GM19240 (cell line): ENCODE measurements at regions not wholly inside any gene's neighbourhood (a gene's known extent, or its start where the extent isn't known, plus 50 kb on each side); places are given as distances from the start of the nearest gene placed in this dataset.
"Not testable (repeated sequence)": the region's sequence is repeated elsewhere in the genome, so short reads cannot be mapped to it uniquely, and the experiment has no call there.

Source experiments
- DNase-seq: peaks from one replicate; pipeline ENCODE4 v3.0.0; 2011; ENCODE audit warnings: low spot score; ENCODE audit not compliant: insufficient read length

DNA sequence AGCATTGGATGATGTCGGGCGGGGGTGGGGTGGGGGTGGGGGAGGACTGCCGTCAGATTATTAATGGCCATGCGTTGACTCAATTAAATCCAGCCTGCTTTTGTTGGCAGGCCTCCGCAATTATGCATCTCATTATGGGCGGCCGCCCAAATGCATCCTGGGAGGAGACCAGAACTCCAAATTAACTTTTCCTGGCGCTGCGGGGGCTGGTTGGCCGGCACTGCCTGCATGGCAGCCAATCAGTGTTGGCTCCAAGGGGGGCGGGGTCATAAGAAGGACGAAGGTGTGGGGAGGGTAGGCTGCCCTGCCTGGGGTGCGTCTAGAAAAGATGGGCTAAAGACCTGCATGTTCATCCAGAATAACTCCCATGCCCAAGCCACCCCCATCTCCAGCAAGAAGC, 83.9 kb upstream of the PAX2 start:
- no peak for DNase-seq

DNA sequence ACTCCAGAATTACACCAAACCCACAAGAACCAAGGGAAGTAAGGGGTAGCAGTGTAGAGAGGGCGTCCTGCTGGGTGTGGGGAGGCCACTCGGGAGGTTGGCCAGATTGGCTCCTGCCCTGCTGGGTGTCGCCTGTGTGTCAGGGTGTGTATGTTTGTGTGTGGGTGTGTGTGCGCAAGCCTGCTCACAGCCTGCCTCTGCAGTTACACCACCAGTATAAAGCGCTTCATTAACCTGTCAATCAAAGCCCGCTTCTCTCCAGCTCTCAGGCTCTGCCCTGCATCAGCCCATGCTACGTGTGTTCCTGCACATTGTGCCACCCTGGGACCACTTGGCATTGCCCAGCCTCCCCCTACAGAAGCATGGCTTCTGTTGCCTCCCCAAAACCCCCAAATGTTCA, 83.3 kb upstream of the PAX2 start:
- DNase-seq: no peak

- no peak for DNase-seq
Observed at GRCh38 chr10:100664316-100665149, 80.8 kb upstream of the PAX2 start.

DNA sequence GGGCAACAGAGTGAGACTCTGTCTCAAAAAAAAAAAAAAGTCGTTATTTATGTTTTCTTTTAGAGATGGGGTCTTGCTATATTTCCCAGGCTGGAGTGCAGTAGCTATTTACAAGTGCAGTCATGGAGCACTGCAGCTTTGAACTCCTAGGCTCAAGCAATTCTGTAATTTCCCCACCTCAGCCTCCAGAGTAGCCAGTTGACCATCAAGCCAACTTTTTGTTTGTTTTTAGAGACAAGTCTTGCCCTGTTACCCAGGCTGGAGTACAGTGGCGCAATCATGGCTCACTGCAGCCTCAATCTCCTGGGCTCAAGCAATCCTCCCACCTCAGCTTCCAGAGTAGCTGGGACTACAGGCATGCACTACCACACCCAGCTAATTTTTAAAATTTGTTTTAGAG, 78.7 kb upstream of the PAX2 start:
- not testable (repeated sequence) for DNase-seq

DNA sequence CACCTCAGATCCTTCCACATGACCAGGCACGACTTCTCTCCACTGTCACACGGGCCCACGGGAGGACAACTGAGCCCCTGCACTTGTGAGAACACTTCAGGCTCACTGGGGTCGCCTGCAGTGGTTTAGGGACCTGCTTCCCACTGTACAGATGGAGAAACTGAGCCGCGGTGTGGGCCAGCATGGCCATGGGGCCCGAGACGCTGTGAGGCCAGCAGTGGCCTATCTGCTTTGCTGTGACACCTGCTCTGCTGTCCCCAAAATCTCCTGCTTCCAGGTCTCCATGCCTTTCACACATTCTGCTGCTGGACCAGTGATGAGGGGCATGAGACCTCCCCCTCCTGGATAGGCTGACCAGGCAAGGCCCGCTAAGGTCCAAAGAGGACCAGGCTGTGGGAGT, 75.8 kb upstream of the PAX2 start:
- DNase-seq: no peak

DNA sequence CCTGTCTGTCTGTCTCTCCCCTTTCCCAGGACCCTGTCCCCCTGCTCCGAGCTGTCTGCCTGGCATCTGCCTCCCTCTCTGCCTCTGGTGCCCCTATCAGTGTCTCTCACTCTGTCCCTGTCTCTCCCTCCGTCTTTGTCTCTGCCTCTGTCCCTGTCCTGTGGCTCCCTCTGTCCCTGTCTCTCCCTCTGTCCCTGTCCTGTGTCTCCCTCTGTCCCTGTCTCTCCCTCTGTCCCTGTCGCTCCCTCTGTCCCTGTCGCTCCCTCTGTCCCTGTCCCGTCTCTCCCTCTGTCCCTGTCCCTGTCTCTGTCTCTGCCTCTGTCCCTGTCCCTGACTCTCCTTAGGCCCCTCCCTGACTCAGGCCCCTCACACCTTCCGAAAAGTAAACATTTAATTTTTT, 75.0 kb upstream of the PAX2 start:
- DNase-seq: no peak

DNA sequence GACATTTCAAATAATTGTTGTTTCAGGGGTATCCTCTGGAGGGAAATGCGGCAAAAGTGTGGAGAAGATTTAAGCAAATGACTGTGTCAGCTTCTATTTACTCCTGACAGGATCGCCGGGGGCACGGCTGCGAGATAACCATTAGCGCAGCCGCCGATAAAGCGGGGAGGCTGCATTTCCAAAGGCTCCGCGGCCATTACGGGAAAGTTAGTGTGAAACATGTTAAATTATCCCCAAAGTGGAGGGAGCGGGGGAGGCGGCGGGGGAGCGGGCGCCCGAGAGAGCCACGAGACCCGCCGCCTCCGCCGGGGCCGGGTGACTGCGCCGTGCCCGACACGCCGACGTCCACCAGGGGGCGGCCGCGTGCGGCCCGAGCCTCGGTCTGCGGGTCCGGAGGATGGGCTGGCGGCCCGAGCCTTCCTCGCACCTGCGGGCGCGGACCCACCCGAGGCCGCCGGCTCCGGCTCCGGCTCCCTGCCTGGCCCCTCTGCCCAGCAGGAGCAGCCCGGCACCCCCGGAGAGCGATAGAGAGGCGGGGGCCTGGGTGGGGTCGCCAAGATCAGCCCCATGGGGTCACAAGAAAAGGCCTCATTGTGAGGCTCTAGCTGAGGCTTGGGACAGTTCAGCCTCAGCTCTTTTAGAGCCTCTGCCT, 74.4 kb upstream of the PAX2 start:
- DNase-seq: peak; percentile 68

GRCh38 chr10:100672199-100672598, 73.2 kb upstream of the PAX2 start:
- DNase-seq: no peak

GRCh38 chr10:100677290-100677945, 68.0 kb upstream of the PAX2 start:
- DNase-seq: no peak

DNA sequence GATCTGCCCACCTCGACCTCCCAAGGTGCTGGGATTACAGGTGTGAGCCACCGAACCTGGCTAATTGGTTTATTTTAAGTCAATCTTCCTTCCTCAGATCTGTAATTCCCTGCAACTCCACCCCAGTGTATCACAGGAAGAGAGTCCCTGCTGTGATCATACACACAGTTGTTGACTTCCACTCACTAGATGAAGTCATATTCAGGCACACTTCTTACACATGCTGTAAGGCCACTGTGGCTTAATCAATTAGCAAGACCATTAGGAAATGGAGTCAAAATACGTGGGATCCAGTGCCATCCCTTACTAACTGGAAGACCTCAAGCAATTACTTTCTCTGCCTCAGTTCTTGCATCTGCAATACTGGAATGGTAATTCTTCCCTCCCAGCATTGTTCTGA, 66.1 kb upstream of the PAX2 start:
- DNase-seq: no peak

- no peak for DNase-seq
Observed at GRCh38 chr10:100683004-100683403, 62.4 kb upstream of the PAX2 start.

- no peak for DNase-seq
Observed at GRCh38 chr10:100683545-100684300, 61.7 kb upstream of the PAX2 start.

- no peak for DNase-seq
Observed at GRCh38 chr10:100684688-100685235, 60.6 kb upstream of the PAX2 start.

- DNase-seq: no peak
Observed at GRCh38 chr10:100685331-100685730, 60.1 kb upstream of the PAX2 start.

- no peak for DNase-seq
Observed at GRCh38 chr10:100687143-100688003, 58.0 kb upstream of the PAX2 start.

GRCh38 chr10:100688201-100688600, 57.2 kb upstream of the PAX2 start:
- no peak for DNase-seq

GRCh38 chr10:100693821-100694220, 51.6 kb upstream of the PAX2 start:
- no peak for DNase-seq
